Left lung (tissue), 4 donors: ENCODE measurements at regions not wholly inside any gene's neighbourhood (a gene's known extent, or its start where the extent isn't known, plus 50 kb on each side); places are given as distances from the start of the nearest gene placed in this dataset.
A peak's percentile ranks its signal among the peaks of the same experiment; 100 is the strongest.
"Not testable (repeated sequence)": the region's sequence is repeated elsewhere in the genome, so short reads cannot be mapped to it uniquely, and the experiment has no call there.

Experiments
- ATAC-seq: fragments of 200-7000 bp; cut with Tn5 transposase; one replicate; pipeline ENCODE4 v1.9.1; 2020; ENCODE audit warnings: moderate library complexity
- DNase-seq, 4 donors: peaks; one replicate each; pipeline ENCODE4 v3.0.0-alpha.2; 2013 to 2020
- H3K27ac ChIP-seq, 2 donors: fragments of 200-600 bp; sonication (generic) in 1 of 2; one replicate each; pipeline versions ENCODE4 v1.5.0 to v1.8.0; 2020 to 2021
- H3K27me3 ChIP-seq, 2 donors: fragments of 200-600 bp; sonication (generic) in 1 of 2; one replicate each; pipeline versions ENCODE4 v1.5.0 to v1.8.0; 2020 to 2021
- H3K36me3 ChIP-seq, 2 donors: fragments of 200-600 bp; sonication (generic) in 1 of 2; one replicate each; pipeline versions ENCODE4 v1.5.0 to v1.8.0; 2020 to 2021
- H3K4me1 ChIP-seq, 2 donors: fragments of 200-600 bp; one replicate each; pipeline ENCODE4 v1.8.0; 2021
- H3K4me3 ChIP-seq, 2 donors: fragments of 200-600 bp; sonication (generic) in 1 of 2; one replicate each; pipeline versions ENCODE4 v1.5.0 to v1.8.0; 2020 to 2021; ENCODE audit warnings: mild to moderate bottlenecking in 1 of 2
- H3K9me3 ChIP-seq, 2 donors: fragments of 200-600 bp; sonication (generic) in 1 of 2; one replicate each; pipeline versions ENCODE4 v1.5.0 to v1.8.0; 2020 to 2021
- CTCF ChIP-seq, 2 donors: fragments of 200-600 bp; sonication (generic) in 1 of 2; IDR thresholded peaks; one replicate each; pipeline versions ENCODE4 v1.5.0 to v1.8.0; 2021; ENCODE audit warnings: antibody characterized with exemption in 2 of 2
- intact Hi-C, 2 donors: fragments of 100-400 bp; cut with DNase I; formaldehyde crosslinking; loops; one replicate each; pipeline versions ENCODE4 v1.11.2 to v1.14.2; 2022
- donor health status: DM: no; HTN: yes; CAD: no.
- donor health status: DM: no; HTN: no; CAD: no.

GRCh38 chrX:8043121-8043520 lies 115.9 kb upstream of the PNPLA4 start:
- intact Hi-C loops = no loop called here
- ATAC-seq (no peak), DNase-seq (no peak)
- TF ChIP-seq CTCF (IDR thresholded peaks at IDR 0.05) = no peak
- H3K4me3 ChIP-seq = no peak overlapping the region
- H3K36me3 ChIP-seq = no peaks in the 10 kb centered on the region
- no peak overlapping the region for H3K27ac ChIP-seq
- no peaks in the 10 kb centered on the region for H3K27me3 ChIP-seq
- H3K4me1 ChIP-seq = no peaks in the 10 kb centered on the region
- H3K9me3 ChIP-seq = no peaks in the 10 kb centered on the region

DNA sequence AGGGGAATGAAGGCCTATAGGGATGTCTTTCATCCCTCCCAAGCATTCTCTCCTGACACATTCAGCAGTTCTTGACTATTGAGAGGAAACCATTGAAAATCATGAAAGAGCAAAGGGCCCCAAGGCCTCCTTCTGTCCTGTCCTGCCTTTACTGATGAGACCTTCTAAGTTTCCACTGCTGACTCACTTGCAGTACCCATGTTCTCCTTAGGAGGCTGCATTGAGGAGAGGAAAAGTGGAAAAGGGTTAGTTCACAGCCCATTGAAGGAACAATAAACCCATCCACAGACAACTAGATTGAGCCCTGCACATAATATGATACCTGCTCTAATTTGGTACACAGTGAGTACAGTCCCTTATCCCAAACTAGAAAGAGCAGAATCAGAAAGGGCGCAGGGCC lies 115.1 kb upstream of the PNPLA4 start:
- no peak for DNase-seq
- no peaks in the 10 kb centered on the region for H3K9me3 ChIP-seq
- no peak for ATAC-seq
- H3K4me3 ChIP-seq = no peak overlapping the region
- no peaks in the 10 kb centered on the region for H3K4me1 ChIP-seq
- no peak for TF ChIP-seq CTCF (IDR thresholded peaks at IDR 0.05)
- H3K27me3 ChIP-seq = no peaks in the 10 kb centered on the region
- intact Hi-C loops = no loop called here
- no peaks in the 10 kb centered on the region for H3K36me3 ChIP-seq
- H3K27ac ChIP-seq = no peak overlapping the region

DNA sequence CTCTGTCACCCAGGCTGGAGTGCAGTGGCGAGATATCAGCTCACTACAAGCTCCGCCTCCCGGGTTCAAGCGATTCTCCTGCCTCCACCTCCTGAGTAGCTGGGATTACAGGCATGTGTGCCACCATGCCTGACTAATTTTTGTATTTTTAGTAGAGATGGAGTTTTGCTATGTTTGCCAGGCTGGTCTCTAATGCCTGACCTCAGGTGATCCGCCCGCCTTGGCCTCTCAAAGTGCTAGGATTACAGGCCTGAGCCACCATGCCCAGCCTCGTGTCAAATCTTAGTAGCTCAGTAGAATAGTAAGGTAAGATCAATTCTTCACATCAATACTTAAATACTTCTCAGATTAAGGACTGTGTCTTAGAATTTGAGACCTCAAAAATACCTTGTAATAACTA lies 112.5 kb upstream of the PNPLA4 start:
- H3K4me1 ChIP-seq, H3K36me3 ChIP-seq, H3K27ac ChIP-seq, H3K4me3 ChIP-seq, intact Hi-C loops, ATAC-seq, DNase-seq, H3K27me3 ChIP-seq, H3K9me3 ChIP-seq: not testable (repeated sequence)

- intact Hi-C loops = no loop called here
- Histone ChIP-seq H3K27me3 (no peaks in the 10 kb centered on the region), H3K9me3 (no peaks in the 10 kb centered on the region), H3K4me3 (no peak overlapping the region), H3K4me1 (no peaks in the 10 kb centered on the region), H3K27ac (no peak overlapping the region), H3K36me3 (no peaks in the 10 kb centered on the region)
- peak; percentile 40 for ATAC-seq
- peak in 1 of 4 donors; percentile 9 for DNase-seq
- no peak for TF ChIP-seq CTCF (IDR thresholded peaks at IDR 0.05)
These were observed 110.6 kb upstream of the PNPLA4 start for GRCh38 chrX:8037593-8038348.

- DNase-seq (peak in 1 of 4 donors; percentile 10), ATAC-seq (peak; percentile 88)
- Histone ChIP-seq H3K9me3 (no peaks in the 10 kb centered on the region), H3K36me3 (no peaks in the 10 kb centered on the region), H3K27me3 (no peaks in the 10 kb centered on the region), H3K27ac (no peak overlapping the region), H3K4me1 (no peaks in the 10 kb centered on the region), H3K4me3 (no peak overlapping the region)
- intact Hi-C loops = no loop called here
- TF ChIP-seq CTCF (IDR thresholded peaks at IDR 0.05) = no peak
These were observed 109.7 kb upstream of the PNPLA4 start for GRCh38 chrX:8036914-8037313.

- intact Hi-C loops = no loop called here
- H3K9me3 ChIP-seq = no peaks in the 10 kb centered on the region
- ATAC-seq (no peak), DNase-seq (no peak)
- H3K36me3 ChIP-seq = no peaks in the 10 kb centered on the region
- no peaks in the 10 kb centered on the region for H3K27me3 ChIP-seq
- H3K27ac ChIP-seq = no peak overlapping the region
- TF ChIP-seq CTCF (IDR thresholded peaks at IDR 0.05) = no peak
- H3K4me3 ChIP-seq = no peak overlapping the region
- H3K4me1 ChIP-seq = no peaks in the 10 kb centered on the region
These were observed 106.8 kb upstream of the PNPLA4 start for GRCh38 chrX:8034058-8034457.
